GM19372 (cell line): ENCODE measurements at regions not wholly inside any gene's neighbourhood (a gene's known extent, or its start where the extent isn't known, plus 50 kb on each side); places are given as distances from the start of the nearest gene placed in this dataset.

Experiments used
- ATAC-seq: cut with Tn5 transposase; IDR thresholded peaks from one replicate; pipeline ENCODE4 v1.9.1; 2021; ENCODE audit warnings: mild to moderate bottlenecking, low read depth, moderate library complexity; ENCODE audit not compliant: unreplicated experiment

- no peak for ATAC-seq
These were observed 97.9 kb upstream of the HNRNPA3 start for GRCh38 chr2:177114712-177115111.

- ATAC-seq = no peak
These were observed 94.8 kb upstream of the HNRNPA3 start for GRCh38 chr2:177117755-177118154.

- ATAC-seq = no peak
These were observed 94.0 kb upstream of the HNRNPA3 start for GRCh38 chr2:177118636-177119035.

- no peak for ATAC-seq
These were observed 93.5 kb upstream of the HNRNPA3 start for GRCh38 chr2:177119099-177119498.

- no peak for ATAC-seq
These were observed 89.5 kb upstream of the HNRNPA3 start for GRCh38 chr2:177123048-177123447.

GRCh38 chr2:177124371-177124770 is 88.2 kb upstream of the HNRNPA3 start:
- ATAC-seq = no peak

GRCh38 chr2:177127821-177128220 is 84.8 kb upstream of the HNRNPA3 start:
- ATAC-seq = no peak

GRCh38 chr2:177129610-177130009 is 83.0 kb upstream of the HNRNPA3 start:
- no peak for ATAC-seq

- no peak for ATAC-seq
These were observed 80.7 kb upstream of the HNRNPA3 start for GRCh38 chr2:177131858-177132257.

GRCh38 chr2:177138823-177139222 is 73.8 kb upstream of the HNRNPA3 start:
- no peak for ATAC-seq

GRCh38 chr2:177141866-177142265 is 70.7 kb upstream of the HNRNPA3 start:
- no peak for ATAC-seq

- ATAC-seq = no peak
These were observed 69.2 kb upstream of the HNRNPA3 start for GRCh38 chr2:177143444-177143843.

- peak; percentile 49 for ATAC-seq
These were observed 65.4 kb upstream of the HNRNPA3 start for GRCh38 chr2:177147093-177147694.

GRCh38 chr2:177147834-177148445 is 64.7 kb upstream of the HNRNPA3 start:
- no peak for ATAC-seq

GRCh38 chr2:177148477-177149154 is 64.0 kb upstream of the HNRNPA3 start:
- peak; percentile 75 for ATAC-seq

GRCh38 chr2:177149155-177149503 is 63.5 kb upstream of the HNRNPA3 start:
- no peak for ATAC-seq

GRCh38 chr2:177153805-177154204 is 58.8 kb upstream of the HNRNPA3 start:
- no peak for ATAC-seq

GRCh38 chr2:177154809-177155208 is 57.8 kb upstream of the HNRNPA3 start:
- no peak for ATAC-seq

GRCh38 chr2:177155631-177156030 is 57.0 kb upstream of the HNRNPA3 start:
- ATAC-seq = no peak

- ATAC-seq = no peak
These were observed 50.7 kb upstream of the HNRNPA3 start for GRCh38 chr2:177161741-177162460.
